Duodenal mucosa (tissue), 2 donors: ENCODE measurements at regions not wholly inside any gene's neighbourhood (a gene's known extent, or its start where the extent isn't known, plus 50 kb on each side); places are given as distances from the start of the nearest gene placed in this dataset.
"Not testable (repeated sequence)": the region's sequence is repeated elsewhere in the genome, so short reads cannot be mapped to it uniquely, and the experiment has no call there.

ENCODE experiments used
- H3K27ac ChIP-seq: one replicate; pipeline ENCODE4 v1.7.0; 2013; ENCODE audit warnings: low read depth, low read length
- H3K27me3 ChIP-seq, 2 donors: one replicate each; pipeline ENCODE4 v1.7.0; 2013; ENCODE audit warnings: low read length in 2 of 2, control low read depth in 1 of 2; ENCODE audit not compliant: insufficient read depth in 2 of 2, control insufficient read depth in 1 of 2
- H3K36me3 ChIP-seq, 2 donors: one replicate each; pipeline ENCODE4 v1.7.0; 2013; ENCODE audit warnings: low read length in 2 of 2, control low read depth in 1 of 2; ENCODE audit not compliant: insufficient read depth in 2 of 2, control insufficient read depth in 1 of 2
- H3K4me1 ChIP-seq, 2 donors: one replicate each; pipeline ENCODE4 v1.7.0; 2013; ENCODE audit warnings: low read length in 2 of 2, control low read depth in 1 of 2; ENCODE audit not compliant: insufficient read depth in 2 of 2, control insufficient read depth in 1 of 2
- H3K4me3 ChIP-seq, 2 donors: one replicate each; pipeline ENCODE4 v1.7.0; 2013; ENCODE audit warnings: low read length in 2 of 2, low read depth in 1 of 2
- H3K9ac ChIP-seq, 2 donors: one replicate each; pipeline ENCODE4 v1.7.0; 2013; ENCODE audit warnings: low read length in 2 of 2, low read depth in 1 of 2
- H3K9me3 ChIP-seq, 2 donors: one replicate each; pipeline ENCODE4 v1.7.0; 2013; ENCODE audit warnings: low read length in 2 of 2, control low read depth in 1 of 2; ENCODE audit not compliant: control insufficient read depth in 1 of 2

GRCh38 chr2:7133521-7133920, 216.3 kb downstream of the RNF144A start:
- no peak overlapping the region for H3K9ac ChIP-seq
- no peaks in the 10 kb centered on the region for H3K36me3 ChIP-seq

GRCh38 chr2:7140306-7140705, 223.1 kb downstream of the RNF144A start:
- H3K9me3 ChIP-seq = peaks cover 0 to 2% of the 10 kb centered on the region in 2 donors
- no peak overlapping the region for H3K4me3 ChIP-seq
- no peak overlapping the region for H3K27ac ChIP-seq
- H3K36me3 ChIP-seq = no peaks in the 10 kb centered on the region
- H3K4me1 ChIP-seq = no peaks in the 10 kb centered on the region
- H3K9ac ChIP-seq = no peak overlapping the region
- no peaks in the 10 kb centered on the region for H3K27me3 ChIP-seq

More at GRCh38 chr2:7133521-7133920, 216.3 kb downstream of the RNF144A start:
- Histone ChIP-seq H3K4me3 (no peak overlapping the region), H3K9me3 (no peaks in the 10 kb centered on the region), H3K27me3 (no peaks in the 10 kb centered on the region), H3K27ac (no peak overlapping the region), H3K4me1 (no peaks in the 10 kb centered on the region)

- Histone ChIP-seq H3K27me3 (no peaks in the 10 kb centered on the region), H3K9me3 (peaks cover 0 to 2% of the 10 kb centered on the region in 2 donors), H3K4me3 (no peak overlapping the region), H3K9ac (no peak overlapping the region), H3K36me3 (no peaks in the 10 kb centered on the region), H3K27ac (no peak overlapping the region), H3K4me1 (no peaks in the 10 kb centered on the region)
Measured at GRCh38 chr2:7145707-7146106, 228.5 kb downstream of the RNF144A start.

- H3K27ac ChIP-seq = no peak overlapping the region
- no peak overlapping the region for H3K9ac ChIP-seq
- no peaks in the 10 kb centered on the region for H3K27me3 ChIP-seq
- H3K36me3 ChIP-seq = no peaks in the 10 kb centered on the region
- no peak overlapping the region for H3K4me3 ChIP-seq
- H3K4me1 ChIP-seq = no peaks in the 10 kb centered on the region
- peaks cover 0 to 2% of the 10 kb centered on the region in 2 donors for H3K9me3 ChIP-seq
Measured at GRCh38 chr2:7146151-7146550, 228.9 kb downstream of the RNF144A start.

- Histone ChIP-seq H3K9ac (no peak overlapping the region), H3K27ac (no peak overlapping the region), H3K9me3 (no peaks in the 10 kb centered on the region), H3K4me1 (no peaks in the 10 kb centered on the region), H3K27me3 (no peaks in the 10 kb centered on the region), H3K4me3 (no peak overlapping the region), H3K36me3 (no peaks in the 10 kb centered on the region)
Measured at GRCh38 chr2:7154656-7155055, 237.4 kb downstream of the RNF144A start.

- no peaks in the 10 kb centered on the region for H3K36me3 ChIP-seq
- H3K27me3 ChIP-seq = no peaks in the 10 kb centered on the region
- no peak overlapping the region for H3K27ac ChIP-seq
- H3K4me3 ChIP-seq = no peak overlapping the region
- H3K9me3 ChIP-seq = no peaks in the 10 kb centered on the region
- no peaks in the 10 kb centered on the region for H3K4me1 ChIP-seq
- H3K9ac ChIP-seq = no peak overlapping the region
Measured at GRCh38 chr2:7161501-7161900, 244.3 kb downstream of the RNF144A start.

DNA sequence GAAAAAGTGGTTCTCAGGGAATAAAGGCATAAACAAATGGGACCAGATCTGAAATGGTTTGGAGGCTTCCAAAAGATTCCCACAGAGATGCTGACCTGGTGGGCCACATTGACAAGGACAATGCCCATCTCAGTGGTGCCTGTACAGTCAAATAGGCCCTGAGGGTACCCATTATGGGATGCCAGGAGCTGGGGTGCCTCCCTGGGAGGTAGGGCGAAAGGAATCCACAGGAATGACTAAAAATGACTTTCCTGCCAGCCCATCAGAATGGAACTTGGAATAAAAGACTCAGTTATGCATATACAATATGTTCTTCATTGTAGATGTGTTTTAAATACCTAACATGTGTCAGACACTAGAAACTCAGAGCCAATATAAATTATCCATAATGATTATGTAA, 248.5 kb downstream of the RNF144A start:
- Histone ChIP-seq H3K27ac (no peak overlapping the region), H3K9ac (no peak overlapping the region), H3K36me3 (no peaks in the 10 kb centered on the region), H3K9me3 (no peaks in the 10 kb centered on the region), H3K4me1 (no peaks in the 10 kb centered on the region), H3K27me3 (no peaks in the 10 kb centered on the region), H3K4me3 (no peak overlapping the region)

- H3K9ac ChIP-seq = no peak overlapping the region
- H3K27me3 ChIP-seq = no peaks in the 10 kb centered on the region
- H3K36me3 ChIP-seq = no peaks in the 10 kb centered on the region
- H3K4me1 ChIP-seq = no peaks in the 10 kb centered on the region
- H3K4me3 ChIP-seq = no peak overlapping the region
- H3K9me3 ChIP-seq = no peaks in the 10 kb centered on the region
- no peak overlapping the region for H3K27ac ChIP-seq
Measured at GRCh38 chr2:7167801-7168411, 250.7 kb downstream of the RNF144A start.

DNA sequence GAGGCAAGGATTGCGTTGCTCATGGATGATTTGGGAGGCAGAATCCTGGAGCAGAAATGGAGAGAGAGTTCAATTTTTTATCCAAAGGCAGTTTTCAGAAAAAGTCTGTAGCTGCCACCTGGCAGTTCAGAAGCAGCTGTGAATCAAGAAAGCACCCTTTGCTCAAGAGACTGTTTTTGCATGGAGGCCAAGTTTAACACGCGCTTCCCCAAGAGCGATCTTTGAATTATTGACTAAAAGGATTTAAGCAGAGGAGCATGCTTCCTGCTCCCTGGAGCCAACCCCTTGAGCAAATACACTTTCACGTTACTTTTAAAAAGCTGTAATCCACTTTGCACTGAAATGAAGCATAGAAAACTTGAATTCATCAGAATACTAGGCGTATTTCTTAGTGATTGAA, 252.4 kb downstream of the RNF144A start:
- H3K9me3 ChIP-seq = no peaks in the 10 kb centered on the region
- no peak overlapping the region for H3K9ac ChIP-seq
- H3K4me1 ChIP-seq = no peaks in the 10 kb centered on the region
- no peaks in the 10 kb centered on the region for H3K27me3 ChIP-seq
- no peaks in the 10 kb centered on the region for H3K36me3 ChIP-seq
- no peak overlapping the region for H3K4me3 ChIP-seq
- H3K27ac ChIP-seq = no peak overlapping the region

- H3K27ac ChIP-seq, H3K9me3 ChIP-seq, H3K36me3 ChIP-seq, H3K4me1 ChIP-seq, H3K4me3 ChIP-seq, H3K27me3 ChIP-seq, H3K9ac ChIP-seq: not testable (repeated sequence)
Measured at GRCh38 chr2:7178996-7179395, 261.8 kb downstream of the RNF144A start.
